ENCODE measurements at regions not wholly inside any gene's neighbourhood (a gene's known extent, or its start where the extent isn't known, plus 50 kb on each side); places are given as distances from the start of the nearest gene placed in this dataset.

DNA sequence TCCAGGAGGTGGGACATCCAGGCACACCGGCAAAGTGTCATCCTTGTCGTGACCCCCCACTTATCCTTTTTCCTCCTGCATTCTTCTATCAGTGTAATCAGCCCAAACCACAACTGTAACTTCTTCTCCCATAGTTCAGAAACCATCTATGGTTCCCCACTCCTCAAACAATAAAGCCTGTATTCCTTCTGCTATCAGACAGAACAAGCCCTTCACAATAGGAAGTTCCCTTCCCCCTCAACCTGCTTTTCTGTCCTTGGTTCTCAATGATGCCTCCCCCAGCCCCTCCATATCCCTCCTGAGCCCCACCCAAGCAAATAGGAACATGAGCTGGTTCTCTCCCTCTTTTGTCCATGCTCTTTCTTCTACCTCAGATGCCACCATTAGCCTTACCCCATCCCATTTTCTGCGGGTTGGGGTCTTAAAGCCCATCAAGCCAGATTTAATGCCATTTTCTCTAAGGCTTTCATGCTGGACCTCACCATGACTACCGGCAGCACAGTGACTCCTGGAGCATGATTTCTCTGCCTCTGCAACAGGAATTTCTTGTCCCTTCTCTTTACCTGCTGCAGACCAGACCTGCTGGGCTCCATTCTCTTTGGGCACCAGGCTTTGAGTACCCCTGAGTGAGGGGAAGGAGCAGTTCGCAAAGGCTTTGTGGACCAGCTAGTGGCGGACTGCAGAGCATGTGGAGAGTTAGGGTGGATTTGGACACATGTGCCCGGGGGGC lies 92.8 kb upstream of the PAX2 start:
- Histone ChIP-seq H3K27ac (ENCODE audit: low read length) (no peak overlapping the region), H3K27me3 (ENCODE audit: insufficient read depth, low read depth, low read length) (peaks cover 61% of the 10 kb centered on the region)

DNA sequence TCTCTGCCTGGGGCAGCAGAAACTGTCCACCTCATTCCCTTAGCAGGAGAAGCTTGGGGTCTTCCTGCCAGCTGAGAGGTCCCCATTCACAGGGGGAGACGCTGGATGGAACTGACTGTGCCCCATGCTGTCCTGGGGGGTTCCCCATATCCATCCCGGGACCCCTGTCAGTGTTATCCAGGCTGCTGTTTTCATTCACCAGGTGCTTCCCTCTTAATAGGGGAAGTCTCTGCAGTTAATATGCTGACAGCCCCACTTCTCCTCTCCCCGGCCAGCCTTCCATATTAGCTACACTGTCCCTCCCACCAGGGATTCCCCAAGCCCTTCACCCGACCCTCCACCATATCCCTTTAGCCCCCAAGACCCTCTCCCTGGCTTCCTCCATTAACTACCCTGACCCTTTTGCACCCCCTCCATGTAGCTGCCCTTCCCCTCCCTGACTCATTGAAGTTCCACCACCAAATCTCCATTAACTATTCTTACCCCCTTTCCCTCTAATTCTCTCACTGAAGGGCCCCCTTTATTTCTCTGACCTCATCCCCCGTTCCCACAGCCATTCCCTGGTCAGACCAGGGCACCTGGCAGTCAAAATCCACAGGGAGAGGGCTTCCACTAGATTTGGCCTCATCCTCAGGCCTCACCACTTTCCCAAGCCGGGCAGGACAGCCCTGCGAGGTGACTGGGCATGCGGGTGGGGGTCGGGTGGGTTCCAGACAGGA lies 92.0 kb upstream of the PAX2 start:
- Histone ChIP-seq H2AFZ (ENCODE audit: low read depth, low read length) (no peak overlapping the region), H3K27ac (ENCODE audit: low read length) (no peak overlapping the region), H3K9ac (ENCODE audit: low read length) (no peak overlapping the region), H3K79me2 (replicated peaks; ENCODE audit: insufficient read depth, low read length) (no peaks in the 10 kb centered on the region), H3K4me3 (ENCODE audit: low read length) (peak overlapping the region; percentile 57), H3F3A (ENCODE audit: insufficient read depth, low read length, poor library complexity, severe bottlenecking) (no peaks in the 10 kb centered on the region), H3K27me3 (ENCODE audit: insufficient read depth, low read depth, low read length) (peaks cover 69% of the 10 kb centered on the region), H3K4me2 (ENCODE audit: low read length) (no peak overlapping the region), H3K9me3 (ENCODE audit: low read length) (no peaks in the 10 kb centered on the region), H3K36me3 (ENCODE audit: insufficient read depth, low read length) (no peaks in the 10 kb centered on the region), H3K9me2 (ENCODE audit: insufficient read depth, low read length) (no peaks in the 10 kb centered on the region), H4K20me1 (ENCODE audit: insufficient read depth) (no peaks in the 10 kb centered on the region)
- TF ChIP-seq POLR2AphosphoS5 (IDR thresholded peaks at IDR 0.05) (no peak), EZH2 (IDR thresholded peaks at IDR 0.05; ENCODE audit: borderline replicate concordance, insufficient read depth, low read length, poor library complexity, severe bottlenecking) (peak; percentile 6)

More for the DNA sequence above, 92.8 kb upstream of the PAX2 start:
- H3K4me2 ChIP-seq (ENCODE audit: low read length): no peak overlapping the region
- no peak overlapping the region for H3K9ac ChIP-seq (ENCODE audit: low read length)
- no peaks in the 10 kb centered on the region for H3K9me2 ChIP-seq (ENCODE audit: insufficient read depth, low read length)
- no peaks in the 10 kb centered on the region for H3K36me3 ChIP-seq (ENCODE audit: insufficient read depth, low read length)
- no peaks in the 10 kb centered on the region for H3F3A ChIP-seq (ENCODE audit: insufficient read depth, low read length, poor library complexity, severe bottlenecking)
- H4K20me1 ChIP-seq (ENCODE audit: insufficient read depth): no peaks in the 10 kb centered on the region
- no peak for TF ChIP-seq RAD21 (conservative IDR thresholded peaks at IDR 0.05)
- H3K9me3 ChIP-seq (ENCODE audit: low read length): no peaks in the 10 kb centered on the region
- no peak overlapping the region for H2AFZ ChIP-seq (ENCODE audit: low read depth, low read length)
- no peaks in the 10 kb centered on the region for H3K79me2 ChIP-seq (replicated peaks; ENCODE audit: insufficient read depth, low read length)
- H3K4me3 ChIP-seq (ENCODE audit: low read length): no peak overlapping the region

DNA sequence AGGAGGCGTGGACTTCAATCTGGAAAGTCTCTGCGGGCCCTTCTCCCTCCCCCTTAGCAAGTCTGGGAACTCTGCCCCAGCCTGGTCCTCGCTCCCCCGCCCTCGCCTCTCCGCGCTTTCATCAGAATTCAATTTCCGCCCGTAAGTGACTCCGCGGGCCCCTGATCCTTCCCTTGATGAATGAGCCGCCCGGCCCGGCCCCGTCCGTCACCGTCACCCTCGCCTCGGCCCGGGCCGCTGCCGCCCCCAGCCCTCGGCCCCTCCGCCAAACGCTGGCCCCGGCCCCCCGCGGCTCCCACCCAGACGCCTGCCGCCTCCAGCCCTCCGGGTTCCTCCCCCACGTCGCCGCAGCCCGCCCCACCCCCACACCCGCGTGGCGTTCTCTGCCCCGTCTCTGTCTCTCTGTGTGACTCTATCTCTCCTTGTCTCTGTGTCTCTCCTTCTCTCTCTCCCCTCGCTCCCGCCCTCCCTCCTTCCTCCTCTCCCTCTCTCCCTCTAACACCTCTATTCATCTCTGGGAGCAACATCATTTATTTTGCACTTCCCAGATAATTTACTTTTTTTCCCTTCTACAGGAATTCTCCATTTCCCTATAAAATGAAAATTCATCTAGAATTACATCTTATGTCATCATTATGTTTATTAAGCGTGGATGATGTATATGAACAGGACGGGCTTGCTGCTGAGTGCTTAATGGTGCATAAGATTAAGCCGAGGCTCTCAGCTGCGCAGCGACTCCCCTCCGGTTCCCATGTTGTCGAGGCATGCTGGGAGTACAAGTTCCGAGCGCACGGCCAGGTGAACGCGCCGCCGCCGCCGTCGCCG lies 91.2 kb upstream of the PAX2 start:
- Histone ChIP-seq H3K4me2 (ENCODE audit: low read length) (peak overlapping the region; percentile 30), H2AFZ (ENCODE audit: low read depth, low read length) (no peak overlapping the region), H3K9ac (ENCODE audit: low read length) (no peak overlapping the region), H3K36me3 (ENCODE audit: insufficient read depth, low read length) (no peaks in the 10 kb centered on the region), H3K9me2 (ENCODE audit: insufficient read depth, low read length) (no peaks in the 10 kb centered on the region), H3K9me3 (ENCODE audit: low read length) (no peaks in the 10 kb centered on the region), H3K4me3 (ENCODE audit: low read length) (peak overlapping the region; percentile 57), H3K27me3 (ENCODE audit: insufficient read depth, low read depth, low read length) (peaks cover 77% of the 10 kb centered on the region), H4K20me1 (ENCODE audit: insufficient read depth) (no peaks in the 10 kb centered on the region), H3K27ac (ENCODE audit: low read length) (no peak overlapping the region), H3F3A (ENCODE audit: insufficient read depth, low read length, poor library complexity, severe bottlenecking) (no peaks in the 10 kb centered on the region), H3K79me2 (replicated peaks; ENCODE audit: insufficient read depth, low read length) (no peaks in the 10 kb centered on the region)
- no peak for TF ChIP-seq POLR2AphosphoS5 (IDR thresholded peaks at IDR 0.05)
- TF ChIP-seq EZH2 (IDR thresholded peaks at IDR 0.05; ENCODE audit: borderline replicate concordance, insufficient read depth, low read length, poor library complexity, severe bottlenecking): peak; percentile 7
- TF ChIP-seq TAF1 (IDR thresholded peaks at IDR 0.05; ENCODE audit: low read depth): no peak
- TF ChIP-seq SMC3 (conservative IDR thresholded peaks at IDR 0.05; ENCODE audit: poor library complexity): no peak
- TF ChIP-seq, protein P1, sequence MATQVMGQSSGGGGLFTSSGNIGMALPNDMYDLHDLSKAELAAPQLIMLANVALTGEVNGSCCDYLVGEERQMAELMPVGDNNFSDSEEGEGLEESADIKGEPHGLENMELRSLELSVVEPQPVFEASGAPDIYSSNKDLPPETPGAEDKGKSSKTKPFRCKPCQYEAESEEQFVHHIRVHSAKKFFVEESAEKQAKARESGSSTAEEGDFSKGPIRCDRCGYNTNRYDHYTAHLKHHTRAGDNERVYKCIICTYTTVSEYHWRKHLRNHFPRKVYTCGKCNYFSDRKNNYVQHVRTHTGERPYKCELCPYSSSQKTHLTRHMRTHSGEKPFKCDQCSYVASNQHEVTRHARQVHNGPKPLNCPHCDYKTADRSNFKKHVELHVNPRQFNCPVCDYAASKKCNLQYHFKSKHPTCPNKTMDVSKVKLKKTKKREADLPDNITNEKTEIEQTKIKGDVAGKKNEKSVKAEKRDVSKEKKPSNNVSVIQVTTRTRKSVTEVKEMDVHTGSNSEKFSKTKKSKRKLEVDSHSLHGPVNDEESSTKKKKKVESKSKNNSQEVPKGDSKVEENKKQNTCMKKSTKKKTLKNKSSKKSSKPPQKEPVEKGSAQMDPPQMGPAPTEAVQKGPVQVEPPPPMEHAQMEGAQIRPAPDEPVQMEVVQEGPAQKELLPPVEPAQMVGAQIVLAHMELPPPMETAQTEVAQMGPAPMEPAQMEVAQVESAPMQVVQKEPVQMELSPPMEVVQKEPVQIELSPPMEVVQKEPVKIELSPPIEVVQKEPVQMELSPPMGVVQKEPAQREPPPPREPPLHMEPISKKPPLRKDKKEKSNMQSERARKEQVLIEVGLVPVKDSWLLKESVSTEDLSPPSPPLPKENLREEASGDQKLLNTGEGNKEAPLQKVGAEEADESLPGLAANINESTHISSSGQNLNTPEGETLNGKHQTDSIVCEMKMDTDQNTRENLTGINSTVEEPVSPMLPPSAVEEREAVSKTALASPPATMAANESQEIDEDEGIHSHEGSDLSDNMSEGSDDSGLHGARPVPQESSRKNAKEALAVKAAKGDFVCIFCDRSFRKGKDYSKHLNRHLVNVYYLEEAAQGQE (IDR thresholded peaks at IDR 0.05; ENCODE audit: borderline replicate concordance): no peak
- no peak for TF ChIP-seq RAD21 (conservative IDR thresholded peaks at IDR 0.05)

Data from neural cell (in vitro differentiated cells).